HCEC 1CT (cell line): ENCODE measurements at regions not wholly inside any gene's neighbourhood (a gene's known extent, or its start where the extent isn't known, plus 50 kb on each side); places are given as distances from the start of the nearest gene placed in this dataset.
"Not testable (repeated sequence)": the region's sequence is repeated elsewhere in the genome, so short reads cannot be mapped to it uniquely, and the experiment has no call there.

Experiments
- DNase-seq: peaks from one replicate; pipeline ENCODE4 v3.0.0-alpha.2; 2017

DNA sequence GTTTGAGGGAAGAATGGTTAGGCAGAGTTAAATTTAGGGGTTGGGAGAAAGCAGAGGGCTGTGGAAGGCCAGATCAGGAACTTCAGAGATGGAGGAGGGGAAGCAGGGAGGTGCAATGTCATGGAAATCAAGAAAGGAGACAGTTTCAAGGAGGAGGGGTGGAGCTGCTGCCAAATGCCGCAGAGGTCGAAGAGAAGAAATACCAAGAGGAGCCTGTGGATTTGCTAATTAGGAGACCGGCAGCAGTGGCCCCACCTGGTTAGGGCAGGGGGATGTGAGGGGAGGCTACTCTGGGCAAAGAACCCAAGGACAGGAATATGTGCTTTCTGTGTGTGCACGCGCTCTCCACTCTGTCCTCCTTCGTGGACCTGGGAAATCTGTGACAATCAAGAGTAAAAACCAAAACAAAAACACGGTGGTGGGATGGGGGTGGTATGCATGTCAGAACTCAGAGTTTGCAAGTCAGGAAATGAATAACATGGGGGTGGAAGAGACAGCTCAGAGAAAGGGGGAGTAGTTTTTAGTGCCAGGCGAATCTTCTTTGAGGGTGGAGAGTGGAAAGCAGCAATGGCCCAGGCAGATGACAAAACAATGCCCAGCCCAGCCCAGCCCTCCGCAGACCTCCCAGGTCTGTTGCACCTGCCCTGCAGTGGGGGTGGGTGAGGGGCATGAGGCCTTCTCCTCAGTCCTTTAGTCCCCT is 102.9 kb upstream of the PAX2 start:
- DNase-seq = no peak

- no peak for DNase-seq
Measured at GRCh38 chr10:100645091-100645490, 100.3 kb upstream of the PAX2 start.

DNA sequence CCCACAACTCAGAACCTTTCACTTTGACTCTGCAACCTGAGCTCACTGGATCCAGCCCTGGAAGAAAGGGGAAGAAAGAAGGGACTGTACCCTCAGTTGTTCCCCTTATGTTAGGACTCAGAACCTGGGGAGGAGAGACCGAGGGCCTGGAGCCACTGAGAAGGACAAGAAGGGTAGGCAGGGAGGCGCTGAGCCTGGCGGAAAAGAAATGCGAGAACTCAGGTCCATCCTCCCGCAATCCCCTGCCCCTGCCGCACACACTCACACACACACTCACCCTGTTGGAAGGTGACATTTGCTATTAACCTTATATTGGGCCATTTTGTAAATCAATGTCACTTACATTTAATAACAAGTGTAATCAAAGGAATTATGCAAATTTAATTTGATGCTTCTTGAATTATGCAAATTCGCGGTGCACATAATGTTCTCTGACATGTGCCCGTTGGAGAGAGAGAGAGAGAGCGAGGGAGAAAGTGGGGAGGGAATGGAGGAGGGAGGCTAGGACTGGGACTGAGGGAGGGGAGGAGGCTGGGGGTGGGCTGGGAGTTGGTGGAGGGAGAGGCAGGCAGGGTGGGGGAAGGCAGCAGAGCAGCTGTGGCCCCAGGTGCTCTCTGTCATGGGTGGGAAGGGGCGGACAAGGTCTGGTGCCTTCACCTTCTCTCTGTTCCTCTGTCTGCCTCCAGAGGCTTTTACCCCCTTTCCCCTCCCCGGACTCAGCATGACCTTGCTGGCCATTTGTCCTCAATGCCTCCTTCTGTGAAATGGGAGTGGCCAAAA is 99.6 kb upstream of the PAX2 start:
- DNase-seq = no peak

GRCh38 chr10:100647928-100648327 is 97.5 kb upstream of the PAX2 start:
- no peak for DNase-seq

DNA sequence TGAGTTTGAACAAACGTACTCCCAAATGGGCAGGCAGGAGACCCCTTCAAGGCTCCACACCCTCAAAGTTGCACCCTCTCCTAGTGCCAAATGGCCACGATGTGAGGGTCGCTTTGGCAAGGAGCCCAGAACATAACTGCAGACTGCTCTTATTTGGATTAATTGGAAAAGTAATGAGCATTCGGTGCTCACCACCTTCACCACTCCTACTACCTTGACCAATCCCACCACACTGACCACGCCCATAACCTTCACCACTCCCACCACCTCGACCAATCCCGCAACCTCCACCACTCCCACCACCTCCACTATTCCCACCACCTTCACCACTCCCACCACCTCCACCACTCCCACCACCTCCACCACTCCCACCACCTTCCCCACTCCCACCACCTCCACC is 94.7 kb upstream of the PAX2 start:
- no peak for DNase-seq

DNA sequence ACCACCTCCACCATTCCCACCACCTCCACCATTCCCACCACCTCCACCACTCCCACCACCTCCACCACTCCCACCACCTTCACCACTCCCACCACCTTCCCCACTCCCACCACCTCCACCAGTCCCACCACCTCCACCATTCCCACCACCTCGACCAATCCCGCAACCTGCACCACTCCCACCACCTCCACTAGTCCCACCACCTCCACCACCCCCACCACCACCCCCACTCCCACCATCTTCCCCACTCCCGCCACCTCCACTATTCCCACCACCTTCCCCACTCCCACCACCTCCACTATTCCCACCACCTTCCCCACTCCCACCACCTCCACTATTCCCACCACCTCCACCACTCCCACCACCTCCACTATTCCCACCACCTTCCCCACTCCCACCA is 94.3 kb upstream of the PAX2 start:
- not testable (repeated sequence) for DNase-seq

DNA sequence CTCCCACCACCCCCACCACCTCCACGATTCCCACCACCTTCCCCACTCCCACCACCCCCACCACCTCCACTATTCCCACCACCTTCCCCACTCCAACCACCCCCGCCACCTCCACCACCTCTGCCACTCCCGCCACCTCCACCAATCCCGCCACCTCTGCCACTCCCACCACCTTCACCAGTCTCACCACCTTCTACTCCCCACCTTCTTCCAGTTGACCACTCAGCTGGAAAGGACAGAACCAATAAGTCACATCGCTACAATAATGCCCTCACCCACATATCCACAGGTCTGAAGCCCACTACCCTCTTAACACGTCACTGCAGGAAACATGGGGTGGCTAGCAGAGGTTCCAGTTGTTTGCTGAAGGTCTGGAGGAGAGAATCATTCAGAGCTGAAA is 93.5 kb upstream of the PAX2 start:
- no peak for DNase-seq

- DNase-seq = no peak
Measured at GRCh38 chr10:100652406-100653135, 92.8 kb upstream of the PAX2 start.

DNA sequence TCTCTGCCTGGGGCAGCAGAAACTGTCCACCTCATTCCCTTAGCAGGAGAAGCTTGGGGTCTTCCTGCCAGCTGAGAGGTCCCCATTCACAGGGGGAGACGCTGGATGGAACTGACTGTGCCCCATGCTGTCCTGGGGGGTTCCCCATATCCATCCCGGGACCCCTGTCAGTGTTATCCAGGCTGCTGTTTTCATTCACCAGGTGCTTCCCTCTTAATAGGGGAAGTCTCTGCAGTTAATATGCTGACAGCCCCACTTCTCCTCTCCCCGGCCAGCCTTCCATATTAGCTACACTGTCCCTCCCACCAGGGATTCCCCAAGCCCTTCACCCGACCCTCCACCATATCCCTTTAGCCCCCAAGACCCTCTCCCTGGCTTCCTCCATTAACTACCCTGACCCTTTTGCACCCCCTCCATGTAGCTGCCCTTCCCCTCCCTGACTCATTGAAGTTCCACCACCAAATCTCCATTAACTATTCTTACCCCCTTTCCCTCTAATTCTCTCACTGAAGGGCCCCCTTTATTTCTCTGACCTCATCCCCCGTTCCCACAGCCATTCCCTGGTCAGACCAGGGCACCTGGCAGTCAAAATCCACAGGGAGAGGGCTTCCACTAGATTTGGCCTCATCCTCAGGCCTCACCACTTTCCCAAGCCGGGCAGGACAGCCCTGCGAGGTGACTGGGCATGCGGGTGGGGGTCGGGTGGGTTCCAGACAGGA is 92.0 kb upstream of the PAX2 start:
- DNase-seq = no peak

DNA sequence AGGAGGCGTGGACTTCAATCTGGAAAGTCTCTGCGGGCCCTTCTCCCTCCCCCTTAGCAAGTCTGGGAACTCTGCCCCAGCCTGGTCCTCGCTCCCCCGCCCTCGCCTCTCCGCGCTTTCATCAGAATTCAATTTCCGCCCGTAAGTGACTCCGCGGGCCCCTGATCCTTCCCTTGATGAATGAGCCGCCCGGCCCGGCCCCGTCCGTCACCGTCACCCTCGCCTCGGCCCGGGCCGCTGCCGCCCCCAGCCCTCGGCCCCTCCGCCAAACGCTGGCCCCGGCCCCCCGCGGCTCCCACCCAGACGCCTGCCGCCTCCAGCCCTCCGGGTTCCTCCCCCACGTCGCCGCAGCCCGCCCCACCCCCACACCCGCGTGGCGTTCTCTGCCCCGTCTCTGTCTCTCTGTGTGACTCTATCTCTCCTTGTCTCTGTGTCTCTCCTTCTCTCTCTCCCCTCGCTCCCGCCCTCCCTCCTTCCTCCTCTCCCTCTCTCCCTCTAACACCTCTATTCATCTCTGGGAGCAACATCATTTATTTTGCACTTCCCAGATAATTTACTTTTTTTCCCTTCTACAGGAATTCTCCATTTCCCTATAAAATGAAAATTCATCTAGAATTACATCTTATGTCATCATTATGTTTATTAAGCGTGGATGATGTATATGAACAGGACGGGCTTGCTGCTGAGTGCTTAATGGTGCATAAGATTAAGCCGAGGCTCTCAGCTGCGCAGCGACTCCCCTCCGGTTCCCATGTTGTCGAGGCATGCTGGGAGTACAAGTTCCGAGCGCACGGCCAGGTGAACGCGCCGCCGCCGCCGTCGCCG is 91.2 kb upstream of the PAX2 start:
- no peak for DNase-seq

- DNase-seq = no peak
Measured at GRCh38 chr10:100654782-100655325, 90.5 kb upstream of the PAX2 start.

GRCh38 chr10:100655326-100655759 is 90.0 kb upstream of the PAX2 start:
- DNase-seq = no peak

DNA sequence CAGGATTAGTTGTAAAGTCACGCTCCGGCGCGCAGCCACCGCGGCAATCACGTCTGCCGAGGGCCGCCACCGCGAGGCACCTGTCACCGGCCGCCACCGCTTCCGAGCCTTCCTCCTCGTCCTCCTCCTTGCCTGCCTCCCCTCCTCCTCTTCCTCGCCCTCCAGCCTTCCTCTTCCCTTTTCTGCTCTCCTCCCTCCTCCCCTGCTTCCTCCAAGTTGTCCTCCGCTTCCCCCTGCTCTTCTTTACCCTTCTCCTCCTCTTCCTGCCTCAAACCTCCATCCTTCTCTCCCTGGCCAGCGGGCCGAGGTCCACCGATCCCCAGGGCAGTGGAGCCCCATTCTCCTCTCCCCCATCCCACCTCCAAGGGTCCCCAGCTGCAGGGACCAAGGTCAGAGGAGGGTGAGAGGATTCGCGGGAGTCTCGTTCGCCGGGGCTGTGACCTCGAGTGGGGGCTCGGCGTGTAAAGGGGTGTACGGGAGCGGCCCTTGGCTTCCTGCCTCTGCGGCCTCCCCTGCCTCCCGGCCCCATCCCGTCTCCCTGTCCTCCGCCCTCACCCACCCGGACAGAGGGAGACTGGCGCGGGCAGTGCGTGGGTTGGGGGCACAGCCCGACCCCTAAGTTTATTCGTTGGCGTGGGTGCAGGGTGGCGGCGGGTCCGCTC is 89.5 kb upstream of the PAX2 start:
- no peak for DNase-seq

- no peak for DNase-seq
Measured at GRCh38 chr10:100656454-100656853, 88.9 kb upstream of the PAX2 start.

- no peak for DNase-seq
Measured at GRCh38 chr10:100658269-100658668, 87.1 kb upstream of the PAX2 start.

DNA sequence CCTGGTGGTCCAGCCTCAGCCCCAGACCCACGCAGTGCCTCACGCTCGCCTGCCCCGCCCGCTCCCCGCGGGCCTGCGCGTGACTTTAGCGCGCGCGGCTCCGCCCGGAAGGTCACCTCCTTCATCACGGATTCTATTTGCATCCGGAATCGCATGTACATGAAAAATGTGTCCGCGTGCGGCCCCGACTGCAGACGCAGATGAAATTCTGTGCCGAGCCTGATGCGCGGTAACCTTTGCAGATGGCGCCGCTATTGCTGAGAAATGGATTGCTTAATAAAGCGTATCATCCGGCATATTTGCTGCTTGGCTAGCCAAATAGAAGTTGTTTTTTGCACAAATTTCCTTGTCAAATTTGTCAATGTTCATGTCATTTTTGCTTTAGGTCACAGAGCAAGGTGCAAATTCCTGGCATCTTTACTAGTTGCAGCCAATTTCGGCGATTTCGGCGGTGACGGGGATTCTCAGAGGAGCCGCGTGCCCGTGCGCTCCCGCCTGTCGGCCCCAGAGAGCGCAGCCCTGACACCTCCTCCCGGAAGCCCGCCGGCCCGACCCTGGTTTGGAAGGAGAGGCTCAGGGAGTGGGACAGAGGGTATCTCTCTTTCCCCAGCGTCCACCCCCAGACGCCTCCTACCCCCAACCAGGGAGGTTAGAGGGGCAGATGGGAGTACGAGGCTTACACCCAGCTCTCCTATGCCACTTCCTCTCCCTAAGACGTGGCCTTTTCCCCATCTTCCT is 85.9 kb upstream of the PAX2 start:
- no peak for DNase-seq

- no peak for DNase-seq
Measured at GRCh38 chr10:100660365-100660764, 85.0 kb upstream of the PAX2 start.

DNA sequence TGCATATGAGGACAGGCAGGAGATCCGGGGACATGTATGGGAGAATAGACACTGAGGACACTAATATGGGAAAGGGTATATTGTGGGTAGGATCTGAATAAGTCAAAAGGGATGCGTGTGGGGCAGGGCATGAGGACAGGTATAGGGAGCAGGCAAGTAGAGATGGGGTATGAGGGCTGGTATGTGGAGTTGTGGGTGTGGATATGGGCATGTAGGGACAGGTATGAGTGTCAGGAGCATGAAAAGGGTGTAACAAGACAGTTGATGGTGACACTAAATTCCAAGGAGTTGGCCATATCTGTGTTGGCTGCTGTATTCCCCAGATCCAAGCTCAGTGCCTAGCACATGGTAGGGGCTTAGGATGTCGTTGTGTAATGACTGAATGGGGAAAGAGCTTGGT is 84.4 kb upstream of the PAX2 start:
- no peak for DNase-seq

DNA sequence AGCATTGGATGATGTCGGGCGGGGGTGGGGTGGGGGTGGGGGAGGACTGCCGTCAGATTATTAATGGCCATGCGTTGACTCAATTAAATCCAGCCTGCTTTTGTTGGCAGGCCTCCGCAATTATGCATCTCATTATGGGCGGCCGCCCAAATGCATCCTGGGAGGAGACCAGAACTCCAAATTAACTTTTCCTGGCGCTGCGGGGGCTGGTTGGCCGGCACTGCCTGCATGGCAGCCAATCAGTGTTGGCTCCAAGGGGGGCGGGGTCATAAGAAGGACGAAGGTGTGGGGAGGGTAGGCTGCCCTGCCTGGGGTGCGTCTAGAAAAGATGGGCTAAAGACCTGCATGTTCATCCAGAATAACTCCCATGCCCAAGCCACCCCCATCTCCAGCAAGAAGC is 83.9 kb upstream of the PAX2 start:
- DNase-seq = no peak

DNA sequence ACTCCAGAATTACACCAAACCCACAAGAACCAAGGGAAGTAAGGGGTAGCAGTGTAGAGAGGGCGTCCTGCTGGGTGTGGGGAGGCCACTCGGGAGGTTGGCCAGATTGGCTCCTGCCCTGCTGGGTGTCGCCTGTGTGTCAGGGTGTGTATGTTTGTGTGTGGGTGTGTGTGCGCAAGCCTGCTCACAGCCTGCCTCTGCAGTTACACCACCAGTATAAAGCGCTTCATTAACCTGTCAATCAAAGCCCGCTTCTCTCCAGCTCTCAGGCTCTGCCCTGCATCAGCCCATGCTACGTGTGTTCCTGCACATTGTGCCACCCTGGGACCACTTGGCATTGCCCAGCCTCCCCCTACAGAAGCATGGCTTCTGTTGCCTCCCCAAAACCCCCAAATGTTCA is 83.3 kb upstream of the PAX2 start:
- DNase-seq = no peak
